GM12892 (cell line): ENCODE measurements at regions not wholly inside any gene's neighbourhood (a gene's known extent, or its start where the extent isn't known, plus 50 kb on each side); places are given as distances from the start of the nearest gene placed in this dataset.
"Not testable (repeated sequence)": the region's sequence is repeated elsewhere in the genome, so short reads cannot be mapped to it uniquely, and the experiment has no call there.

ENCODE experiments used
- DNase-seq: peaks from one replicate; pipeline ENCODE4 v3.0.0; 2011; ENCODE audit not compliant: insufficient read length
- FAIRE-seq: peaks from 2 replicates; lab custom pipeline; 2011; peaks lifted over from hg19 to GRCh38; lab: Jason Lieb, UNC
- POLR2A ChIP-seq: IDR thresholded peaks from 2 replicates; pipeline ENCODE4 v1.6.1; 2011; ENCODE audit warnings: low read depth, low read length, control low read depth
- POLR2AphosphoS5 ChIP-seq: IDR thresholded peaks from 2 replicates; pipeline ENCODE4 v1.6.1; 2011; ENCODE audit warnings: low read depth, low read length, control low read depth
- TAF1 ChIP-seq: IDR thresholded peaks from 2 replicates; pipeline ENCODE4 v1.6.1; 2011; ENCODE audit warnings: low read depth, mild to moderate bottlenecking, control low read depth, low read length, borderline replicate concordance

DNA sequence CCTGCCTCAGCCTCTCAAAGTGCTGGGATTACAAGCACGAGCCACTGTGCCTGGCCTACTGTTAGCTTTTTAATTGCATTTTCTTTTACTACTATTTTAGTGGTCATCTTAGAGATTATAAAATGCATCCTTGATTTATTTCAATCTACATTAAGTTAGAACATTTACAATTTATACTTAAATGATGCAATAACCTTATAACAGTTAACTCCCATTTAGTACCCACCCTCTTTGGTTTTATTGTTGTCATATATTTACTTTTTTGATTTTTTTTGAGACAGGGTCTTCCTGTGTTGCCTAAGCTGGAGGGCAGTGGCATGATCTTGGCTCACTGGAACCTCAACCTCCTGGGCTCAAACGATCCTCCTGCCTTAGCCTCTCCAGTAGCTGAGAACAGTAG is 77.3 kb downstream of the PPCDC start:
- no peak for FAIRE-seq
- TF ChIP-seq POLR2AphosphoS5 (no peak), POLR2A (no peak), TAF1 (no peak)
- DNase-seq, result no peak

GRCh38 chr15:75104804-75105557 is 81.6 kb downstream of the PPCDC start:
- DNase-seq, result no peak
- peak; percentile 74 for FAIRE-seq
- no peak for TF ChIP-seq POLR2AphosphoS5
- TF ChIP-seq TAF1, result no peak
- no peak for TF ChIP-seq POLR2A

DNA sequence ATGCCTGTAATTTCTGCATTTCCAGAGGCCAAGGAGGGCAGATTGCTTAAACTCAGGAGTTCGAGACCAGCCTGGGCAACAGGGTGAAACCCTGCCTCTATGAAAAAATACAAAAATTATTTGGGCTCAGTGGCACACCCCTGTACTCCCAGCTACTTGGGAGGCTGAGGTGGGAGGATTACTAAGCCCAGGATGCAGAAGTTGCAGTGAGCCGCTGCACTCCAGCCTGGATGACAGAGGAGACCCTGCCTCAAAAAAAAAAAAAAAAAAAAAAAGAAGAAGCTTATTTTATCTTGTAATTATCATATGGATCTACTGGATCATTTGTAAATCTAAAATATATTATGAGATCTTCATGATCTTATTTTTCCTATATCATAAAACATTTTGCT is 84.1 kb downstream of the PPCDC start:
- TF ChIP-seq POLR2AphosphoS5 (no peak), POLR2A (no peak), TAF1 (no peak)
- DNase-seq (no peak), FAIRE-seq (no peak)

- DNase-seq, result no peak
- peak; percentile 63 for FAIRE-seq
- TF ChIP-seq POLR2A (no peak), TAF1 (no peak), POLR2AphosphoS5 (no peak)
These were observed 84.8 kb downstream of the PPCDC start for GRCh38 chr15:75107908-75108838.

GRCh38 chr15:75109021-75109735 is 85.8 kb downstream of the PPCDC start:
- no peak for TF ChIP-seq POLR2A
- TF ChIP-seq POLR2AphosphoS5, result no peak
- no peak for TF ChIP-seq TAF1
- FAIRE-seq, result no peak
- DNase-seq, result no peak

DNA sequence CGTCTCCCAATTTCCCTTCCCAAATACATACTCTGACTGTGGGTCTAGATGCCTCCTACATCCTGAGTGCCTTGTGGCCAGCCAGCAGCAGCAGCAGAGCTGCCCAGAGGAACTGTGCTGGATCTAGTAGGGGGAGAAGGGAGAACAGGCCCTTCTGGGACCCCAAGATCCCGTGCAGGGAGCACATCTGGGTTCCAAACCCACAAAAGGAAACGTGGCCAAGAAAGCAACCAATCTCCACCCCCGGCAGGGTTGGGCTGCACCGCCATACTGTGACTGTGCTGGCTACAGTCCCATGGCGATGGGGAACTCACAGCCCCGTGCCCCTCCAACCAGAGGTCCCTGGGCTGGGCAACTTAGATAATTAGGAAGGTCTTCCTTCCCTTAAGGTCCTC is 86.3 kb downstream of the PPCDC start:
- TF ChIP-seq TAF1 (no peak), POLR2AphosphoS5 (no peak), POLR2A (no peak)
- no peak for DNase-seq
- no peak for FAIRE-seq

DNA sequence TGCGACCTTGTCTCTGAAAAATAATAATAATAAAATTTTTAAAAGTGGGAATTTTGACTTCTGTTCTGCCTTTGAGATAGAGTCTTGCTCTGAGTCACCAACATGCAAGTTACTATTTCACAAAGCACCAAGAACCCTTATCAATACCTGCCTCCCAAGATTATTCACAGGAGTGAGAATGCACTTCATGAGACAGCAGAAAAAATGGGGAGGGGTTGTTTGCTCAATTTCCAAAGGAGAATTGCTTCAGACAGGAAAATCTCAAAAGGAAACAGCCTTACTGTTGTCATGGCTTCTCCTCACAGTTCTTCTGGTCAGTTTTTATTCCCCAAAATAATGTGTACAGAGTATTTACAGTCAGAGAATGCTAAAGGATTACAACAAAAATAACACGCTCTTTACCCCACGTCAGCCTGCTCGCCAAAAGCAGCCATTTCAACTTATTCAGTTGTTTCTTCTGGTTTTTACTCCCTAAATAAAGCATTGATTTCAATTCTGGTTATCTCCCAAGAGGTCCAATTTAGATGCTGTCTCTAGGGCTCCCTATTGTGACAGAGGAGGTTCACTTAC is 89.0 kb downstream of the PPCDC start:
- DNase-seq (no peak), FAIRE-seq (peak; percentile 17)
- TF ChIP-seq TAF1, result no peak
- TF ChIP-seq POLR2AphosphoS5, result no peak
- TF ChIP-seq POLR2A, result no peak

- no peak for TF ChIP-seq POLR2A
- TF ChIP-seq POLR2AphosphoS5, result no peak
- TF ChIP-seq TAF1, result no peak
- FAIRE-seq, result peak; percentile 73
- no peak for DNase-seq
These were observed 88.7 kb upstream of the C15orf39 start for GRCh38 chr15:75112848-75113492.

DNA sequence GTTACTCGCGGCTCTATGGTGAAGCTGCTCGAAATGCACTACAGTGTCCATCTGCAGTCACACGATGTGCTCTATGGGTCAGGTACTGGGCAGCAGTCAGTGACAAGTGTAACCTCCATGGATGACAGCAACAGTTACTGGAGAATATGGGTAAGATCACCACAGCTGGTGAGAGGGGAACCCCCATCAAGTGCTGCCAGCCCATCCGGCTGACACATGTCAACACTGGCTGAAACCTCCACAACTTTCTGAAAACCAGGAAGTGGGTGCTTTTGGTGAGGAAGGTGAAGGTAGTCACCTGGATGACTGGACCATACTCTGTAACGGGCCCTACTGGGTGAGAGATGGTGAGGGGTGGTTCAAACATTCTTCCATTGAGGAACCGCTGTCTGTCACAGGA is 87.4 kb upstream of the C15orf39 start:
- no peak for TF ChIP-seq POLR2AphosphoS5
- TF ChIP-seq TAF1, result no peak
- TF ChIP-seq POLR2A, result no peak
- no peak for DNase-seq
- FAIRE-seq, result no peak

GRCh38 chr15:75114796-75115195 is 86.9 kb upstream of the C15orf39 start:
- TF ChIP-seq POLR2AphosphoS5 (no peak), POLR2A (no peak), TAF1 (no peak)
- DNase-seq (no peak), FAIRE-seq (no peak)

DNA sequence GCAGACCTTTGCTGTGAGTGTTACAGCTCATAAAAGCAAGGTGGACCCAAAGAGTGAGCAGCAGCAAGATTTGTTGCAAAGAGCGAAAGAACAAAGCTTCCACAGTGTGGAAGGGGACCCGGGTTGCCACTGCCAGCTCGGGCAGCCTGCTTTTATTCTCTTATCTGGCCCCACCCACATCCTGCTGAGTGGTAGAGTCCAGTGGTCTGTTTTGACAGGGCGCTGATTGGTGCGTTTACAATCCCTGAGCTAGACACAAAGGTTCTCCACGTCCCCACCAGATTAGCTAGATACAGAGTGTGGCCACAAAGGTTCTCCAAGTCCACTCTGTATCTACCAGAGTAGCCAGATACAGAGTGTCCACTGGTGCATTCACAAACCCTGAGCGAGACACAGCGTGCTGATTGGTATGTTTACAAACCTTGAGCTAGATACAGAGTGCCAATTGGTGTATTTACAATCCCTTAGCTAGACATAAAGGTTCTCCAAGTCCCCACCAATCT is 86.2 kb upstream of the C15orf39 start:
- DNase-seq, FAIRE-seq: not testable (repeated sequence)

DNA sequence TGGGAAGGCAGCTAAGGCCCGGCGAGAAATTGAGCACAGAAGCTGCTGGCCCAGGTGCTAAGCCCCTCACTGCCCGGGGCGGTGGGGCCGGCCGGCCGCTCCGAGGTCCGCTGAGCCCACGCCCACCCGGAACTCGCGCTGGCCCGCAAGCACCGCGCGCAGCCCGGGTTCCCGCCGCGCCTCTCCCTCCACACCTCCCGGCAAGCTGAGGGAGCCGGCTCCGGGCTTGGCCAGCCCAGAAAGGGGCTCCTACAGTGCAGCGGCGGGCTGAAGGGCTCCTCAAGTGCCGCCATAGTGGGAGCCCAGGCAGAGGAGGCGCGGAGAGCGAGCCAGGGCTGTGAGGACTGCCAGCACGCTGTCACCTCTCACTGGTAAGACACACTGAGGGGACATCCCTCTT is 85.5 kb upstream of the C15orf39 start:
- not testable (repeated sequence) for DNase-seq, FAIRE-seq
